ENCODE measurements at regions not wholly inside any gene's neighbourhood (a gene's known extent, or its start where the extent isn't known, plus 50 kb on each side); places are given as distances from the start of the nearest gene placed in this dataset.

DNA sequence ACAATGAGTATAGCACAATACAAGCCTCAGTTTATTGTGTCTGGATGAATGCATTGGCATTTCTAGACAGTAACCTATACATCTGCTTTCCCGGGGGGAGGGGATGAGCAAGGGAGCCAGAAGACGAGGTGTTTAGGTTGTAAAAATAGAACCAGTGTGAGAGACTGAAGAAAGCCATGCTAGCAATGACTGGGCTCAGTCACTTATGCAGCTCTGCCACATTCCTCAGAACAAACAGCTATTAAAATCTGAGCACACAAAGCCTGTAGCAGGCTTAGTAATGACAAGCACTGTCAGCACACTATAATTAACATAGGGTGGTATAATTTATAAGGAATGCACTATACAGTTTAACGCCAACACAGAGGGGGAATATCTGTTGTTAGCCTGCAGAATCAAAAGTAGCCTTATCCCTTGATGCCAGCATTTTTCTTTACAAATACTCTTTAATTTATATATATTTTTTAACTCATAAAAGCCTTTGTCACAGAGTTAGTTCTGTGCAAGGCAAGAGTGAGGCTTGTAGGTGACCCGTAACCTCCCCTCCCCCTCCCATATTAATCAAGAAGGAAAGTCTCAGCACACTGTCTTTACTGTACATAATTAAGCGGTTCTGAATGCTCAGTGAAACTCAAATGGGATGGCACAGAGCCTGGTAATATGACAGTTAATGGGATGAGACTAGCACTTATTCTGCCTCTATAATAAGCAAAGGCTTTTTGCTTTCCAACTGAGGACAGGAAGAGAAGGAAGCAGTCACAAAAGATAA, 295.4 kb downstream of the CSNK1G3 start:
- TF ChIP-seq, protein P1, sequence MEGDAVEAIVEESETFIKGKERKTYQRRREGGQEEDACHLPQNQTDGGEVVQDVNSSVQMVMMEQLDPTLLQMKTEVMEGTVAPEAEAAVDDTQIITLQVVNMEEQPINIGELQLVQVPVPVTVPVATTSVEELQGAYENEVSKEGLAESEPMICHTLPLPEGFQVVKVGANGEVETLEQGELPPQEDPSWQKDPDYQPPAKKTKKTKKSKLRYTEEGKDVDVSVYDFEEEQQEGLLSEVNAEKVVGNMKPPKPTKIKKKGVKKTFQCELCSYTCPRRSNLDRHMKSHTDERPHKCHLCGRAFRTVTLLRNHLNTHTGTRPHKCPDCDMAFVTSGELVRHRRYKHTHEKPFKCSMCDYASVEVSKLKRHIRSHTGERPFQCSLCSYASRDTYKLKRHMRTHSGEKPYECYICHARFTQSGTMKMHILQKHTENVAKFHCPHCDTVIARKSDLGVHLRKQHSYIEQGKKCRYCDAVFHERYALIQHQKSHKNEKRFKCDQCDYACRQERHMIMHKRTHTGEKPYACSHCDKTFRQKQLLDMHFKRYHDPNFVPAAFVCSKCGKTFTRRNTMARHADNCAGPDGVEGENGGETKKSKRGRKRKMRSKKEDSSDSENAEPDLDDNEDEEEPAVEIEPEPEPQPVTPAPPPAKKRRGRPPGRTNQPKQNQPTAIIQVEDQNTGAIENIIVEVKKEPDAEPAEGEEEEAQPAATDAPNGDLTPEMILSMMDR (IDR thresholded peaks at IDR 0.05): no peak
- no peak for TF ChIP-seq EZH2 (IDR thresholded peaks at IDR 0.05; ENCODE audit: borderline replicate concordance, insufficient read depth, low read depth, low read length, poor library complexity, severe bottlenecking)
